ENCODE measurements at regions not wholly inside any gene's neighbourhood (a gene's known extent, or its start where the extent isn't known, plus 50 kb on each side); places are given as distances from the start of the nearest gene placed in this dataset.

GRCh38 chr14:83828406-83828805, 1701.5 kb upstream of the FLRT2 start:
- Histone ChIP-seq H3K27ac (ENCODE audit: low read length) (no peak overlapping the region), H3K36me3 (ENCODE audit: control insufficient read depth, insufficient read depth, low read length) (no peaks in the 10 kb centered on the region), H3K27me3 (ENCODE audit: control insufficient read depth, insufficient read depth, low read length) (no peaks in the 10 kb centered on the region), H3K9me3 (ENCODE audit: control insufficient read depth, insufficient read depth, low read depth, low read length) (no peaks in the 10 kb centered on the region), H3K4me3 (ENCODE audit: low read depth in 2 of 2, low read length in 2 of 2) (no peak overlapping the region), H3K4me1 (ENCODE audit: control insufficient read depth, insufficient read depth, low read length) (no peaks in the 10 kb centered on the region)
- POLR2A ChIA-PET, result no interaction called here
- no TSS peak for BruUV-seq (replicated peaks)
- ATAC-seq, result no peak
- CTCF ChIA-PET, result no interaction called here
- in situ Hi-C loops (cut with HindIII; ENCODE audit: low pct_unique_long_range_greater_than_20kb, low sequenced_read_pairs), result no loop called here
- no peak for TF ChIP-seq REST (IDR thresholded peaks at IDR 0.05; ENCODE audit: insufficient read depth in 1 of 2, low read depth in 2 of 2, low read length in 1 of 2)
- TF ChIP-seq POLR2AphosphoS5 (IDR thresholded peaks at IDR 0.05; ENCODE audit: low read depth, low read length), result no peak
- no peak for TF ChIP-seq SIN3A (IDR thresholded peaks at IDR 0.05; ENCODE audit: borderline replicate concordance, insufficient read depth, low read depth, low read length)
- TF ChIP-seq CTCF (IDR thresholded peaks at IDR 0.05), result no peak
- TF ChIP-seq TCF7L2 (IDR thresholded peaks at IDR 0.05; ENCODE audit: low read depth, low read length), result no peak
- intact Hi-C loops (cut with micrococcal nuclease; ENCODE audit: unreplicated experiment), result no loop called here
- DNase-seq (ENCODE audit: low read depth, low spot score), result no peak

GRCh38 chr14:83830316-83830715, 1699.6 kb upstream of the FLRT2 start:
- ChIA-PET POLR2A (no interaction called here), CTCF (no interaction called here)
- Histone ChIP-seq H3K36me3 (ENCODE audit: control insufficient read depth, insufficient read depth, low read length) (no peaks in the 10 kb centered on the region), H3K27me3 (ENCODE audit: control insufficient read depth, insufficient read depth, low read length) (no peaks in the 10 kb centered on the region), H3K27ac (ENCODE audit: low read length) (no peak overlapping the region), H3K4me3 (ENCODE audit: low read depth in 2 of 2, low read length in 2 of 2) (no peak overlapping the region), H3K9me3 (ENCODE audit: control insufficient read depth, insufficient read depth, low read depth, low read length) (no peaks in the 10 kb centered on the region), H3K4me1 (ENCODE audit: control insufficient read depth, insufficient read depth, low read length) (no peaks in the 10 kb centered on the region)
- in situ Hi-C loops (cut with HindIII; ENCODE audit: low pct_unique_long_range_greater_than_20kb, low sequenced_read_pairs), result no loop called here
- intact Hi-C loops (cut with micrococcal nuclease; ENCODE audit: unreplicated experiment), result no loop called here
- no peak for TF ChIP-seq CTCF (IDR thresholded peaks at IDR 0.05)
- no peak for TF ChIP-seq SIN3A (IDR thresholded peaks at IDR 0.05; ENCODE audit: borderline replicate concordance, insufficient read depth, low read depth, low read length)
- no peak for TF ChIP-seq POLR2AphosphoS5 (IDR thresholded peaks at IDR 0.05; ENCODE audit: low read depth, low read length)
- TF ChIP-seq REST (IDR thresholded peaks at IDR 0.05; ENCODE audit: insufficient read depth in 1 of 2, low read depth in 2 of 2, low read length in 1 of 2), result no peak
- TF ChIP-seq TCF7L2 (IDR thresholded peaks at IDR 0.05; ENCODE audit: low read depth, low read length), result no peak
- no TSS peak for BruUV-seq (replicated peaks)
- DNase-seq (ENCODE audit: low read depth, low spot score) (no peak), ATAC-seq (no peak)
